A549 (cell line): ENCODE measurements at regions not wholly inside any gene's neighbourhood (a gene's known extent, or its start where the extent isn't known, plus 50 kb on each side); places are given as distances from the start of the nearest gene placed in this dataset.

Experiments used
- ATAC-seq, 2 experiments: fragments of 200-7000 bp in 1 of 2; fragments of >200 bp in 1 of 2; cut with Nextera tagmentation in 1 of 2; cut with Tn5 transposase in 1 of 2; 3 replicates each; pipeline versions ENCODE4 v1.8.0 to v1.9.1; 2018 to 2020; ENCODE audit warnings: mild to moderate bottlenecking in 1 of 2, moderate library complexity in 1 of 2
- CTCF ChIA-PET: fragments of 300-600 bp; sonication (Branson Sonifier 250); formaldehyde crosslinking; extraction: SDS; loops from one replicate; lab custom pipeline; 2021; ENCODE audit warnings: antibody characterized with exemption, inconsistent platforms; lab: Yijun Ruan, JAX
- POLR2A ChIA-PET: fragments of 350-600 bp; formaldehyde crosslinking; extraction: SDS; loops from one replicate; lab custom pipeline; 2021; ENCODE audit warnings: antibody characterized with exemption, inconsistent platforms; lab: Yijun Ruan, JAX
- DNase-seq, 2 experiments: peaks; one replicate each; pipeline versions ENCODE4 v3.0.0 to v3.0.0-alpha.2; 2011 to 2016; ENCODE audit warnings: low read depth in 1 of 2, low spot score in 1 of 2
- FAIRE-seq: peaks from 2 replicates; lab custom pipeline; 2011; peaks lifted over from hg19 to GRCh38; lab: Jason Lieb, UNC
- H3K27ac ChIP-seq, 2 experiments: fragments of >200 bp; sonication (Bioruptor Twin); formaldehyde crosslinking; 3 replicates each; pipeline ENCODE4 v1.5.1; 2016 to 2017
- H3K4me1 ChIP-seq: fragments of >200 bp; sonication (Bioruptor Twin); formaldehyde crosslinking; 3 replicates; pipeline ENCODE4 v1.6.1; 2016
- H3K4me2 ChIP-seq: fragments of >200 bp; sonication (Bioruptor Twin); formaldehyde crosslinking; 3 replicates; pipeline ENCODE4 v1.6.1; 2016
- H3K4me3 ChIP-seq: fragments of >200 bp; sonication (Bioruptor Twin); formaldehyde crosslinking; 3 replicates; pipeline ENCODE4 v1.5.1; 2016
- H3K9me3 ChIP-seq: fragments of >200 bp; sonication (Bioruptor Twin); formaldehyde crosslinking; 3 replicates; pipeline ENCODE4 v1.6.1; 2016
- ATOH8 ChIP-seq: fragments of 250-450 bp; sonication (Bioruptor Pico); IDR thresholded peaks from 2 replicates; pipeline ENCODE4 v1.5.0; 2020; ENCODE audit warnings: low read depth, mild to moderate bottlenecking, moderate library complexity
- BCL3 ChIP-seq: fragments of >200 bp; sonication (Bioruptor Twin); formaldehyde crosslinking; IDR thresholded peaks from 3 replicates; pipeline ENCODE4 v1.6.1; 2016
- BHLHE40 ChIP-seq: IDR thresholded peaks from 2 replicates; pipeline ENCODE4 v1.6.1; 2012; ENCODE audit warnings: low read depth, low read length, inconsistent platforms
- CBX8 ChIP-seq: fragments of 200-600 bp; sonication (generic); IDR thresholded peaks from 2 replicates; pipeline ENCODE4 v1.6.1; 2016
- CEBPB ChIP-seq, 2 experiments: fragments of >200 bp in 1 of 2; sonication (Bioruptor Twin) in 1 of 2; formaldehyde crosslinking in 1 of 2; IDR thresholded peaks; 2 replicates each; pipeline ENCODE4 v1.6.1; 2012 to 2016
- CHD4 ChIP-seq: fragments of 200-600 bp; sonication (generic); IDR thresholded peaks from 2 replicates; pipeline ENCODE4 v1.6.1; 2016; ENCODE audit warnings: antibody characterized with exemption, mild to moderate bottlenecking, borderline replicate concordance
- CTCF ChIP-seq: fragments of >200 bp; sonication (Bioruptor Twin); formaldehyde crosslinking; IDR thresholded peaks from 3 replicates; pipeline ENCODE4 v1.5.1; 2016
- EHF ChIP-seq: fragments of 250-450 bp; sonication (Bioruptor Pico); IDR thresholded peaks from 2 replicates; pipeline ENCODE4 v1.5.0; 2020; ENCODE audit warnings: mild to moderate bottlenecking
- EHMT2 ChIP-seq: fragments of 200-600 bp; sonication (generic); IDR thresholded peaks from 2 replicates; pipeline ENCODE4 v1.6.1; 2016; ENCODE audit warnings: antibody characterized with exemption, low read depth, mild to moderate bottlenecking, moderate library complexity
- EP300 ChIP-seq, 2 experiments: fragments of >200 bp; sonication (Bioruptor Twin); formaldehyde crosslinking; IDR thresholded peaks; 2 replicates in 1 of 2; 3 replicates in 1 of 2; pipeline ENCODE4 v1.6.1; 2016 to 2017
- FOSL2 ChIP-seq, 2 experiments: fragments of 450-650 bp in 1 of 2; fragments of >200 bp in 1 of 2; sonication (Bioruptor Twin) in 1 of 2; formaldehyde crosslinking; IDR thresholded peaks; 2 replicates each; pipeline versions ENCODE4 v1.5.0 to v1.6.1; 2016 to 2020; ENCODE audit warnings: mild to moderate bottlenecking in 1 of 2, moderate library complexity in 1 of 2
- HDAC2 ChIP-seq: fragments of 200-600 bp; sonication (generic); IDR thresholded peaks from 2 replicates; pipeline ENCODE4 v1.6.1; 2016
- HEYL ChIP-seq: fragments of 250-450 bp; sonication (Bioruptor Pico); IDR thresholded peaks from 2 replicates; pipeline ENCODE4 v1.8.0; 2021; ENCODE audit warnings: mild to moderate bottlenecking, moderate library complexity
- HOXA7 ChIP-seq: fragments of 250-450 bp; sonication (Bioruptor Pico); IDR thresholded peaks from 2 replicates; pipeline ENCODE4 v1.5.0; 2020; ENCODE audit warnings: mild to moderate bottlenecking, moderate library complexity
- KDM5A ChIP-seq: fragments of 200-600 bp; sonication (generic); IDR thresholded peaks from 2 replicates; pipeline ENCODE4 v1.6.1; 2016; ENCODE audit warnings: antibody characterized with exemption, mild to moderate bottlenecking
- MYC ChIP-seq: IDR thresholded peaks from 2 replicates; pipeline ENCODE4 v1.6.1; 2012; ENCODE audit warnings: mild to moderate bottlenecking, inconsistent platforms, low read length, improper control_type of control experiment, borderline replicate concordance
- NFE2L2 ChIP-seq: fragments of 150-350 bp; conservative IDR thresholded peaks from 2 replicates; pipeline ENCODE4 v1.6.1; 2014; ENCODE audit warnings: low read length
- NPAS2 ChIP-seq: fragments of 250-450 bp; sonication (Bioruptor Pico); IDR thresholded peaks from 2 replicates; pipeline ENCODE4 v1.8.0; 2022; ENCODE audit warnings: mild to moderate bottlenecking, moderate library complexity, borderline replicate concordance
- NR3C1 ChIP-seq: fragments of >200 bp; sonication (Bioruptor Twin); formaldehyde crosslinking; IDR thresholded peaks from 3 replicates; pipeline ENCODE4 v1.6.1; 2017
- POLR2A ChIP-seq: IDR thresholded peaks from 2 replicates; pipeline ENCODE4 v1.6.1; 2012; ENCODE audit warnings: mild to moderate bottlenecking, low read length
- RAD21 ChIP-seq, 2 experiments: fragments of >200 bp in 1 of 2; sonication (Bioruptor Twin) in 1 of 2; formaldehyde crosslinking in 1 of 2; IDR thresholded peaks in 1 of 2; conservative IDR thresholded peaks in 1 of 2; 2 replicates in 1 of 2; 3 replicates in 1 of 2; pipeline ENCODE4 v1.6.1; 2012 to 2018; ENCODE audit warnings: inconsistent platforms in 1 of 2
- RFX5 ChIP-seq: fragments of 450-650 bp; IDR thresholded peaks from 2 replicates; pipeline ENCODE4 v1.7.1; 2014; ENCODE audit warnings: antibody characterized with exemption, mild to moderate bottlenecking, moderate library complexity
- TFCP2L1 ChIP-seq: fragments of 250-450 bp; sonication (Bioruptor Pico); IDR thresholded peaks from 2 replicates; pipeline ENCODE4 v1.5.0; 2021; ENCODE audit warnings: mild to moderate bottlenecking
- TP53 ChIP-seq: fragments of 250-450 bp; sonication (Bioruptor Pico); IDR thresholded peaks from 2 replicates; pipeline ENCODE4 v1.5.0; 2021; ENCODE audit warnings: mild to moderate bottlenecking, moderate library complexity
- ZFP36 ChIP-seq: fragments of 450-650 bp; IDR thresholded peaks from 2 replicates; pipeline ENCODE4 v1.6.1; 2014; ENCODE audit warnings: borderline replicate concordance; ENCODE audit not compliant: partially characterized antibody
- WGBS: methylation state at CpG from one replicate; pipeline ENCODE4 v1.1.6; 2017; ENCODE audit errors: missing lambda C conversion rate; 5-methylcytosine and 5-hydroxymethylcytosine counted together
- TF ChIP-seq, protein P1 (sequence below): fragments of 250-450 bp; sonication (Bioruptor Pico); IDR thresholded peaks from 2 replicates; pipeline ENCODE4 v1.5.0; 2021; ENCODE audit warnings: mild to moderate bottlenecking, moderate library complexity, borderline replicate concordance
- TF ChIP-seq, protein P2 (sequence below): IDR thresholded peaks from 2 replicates; pipeline ENCODE4 v1.6.1; 2012; ENCODE audit warnings: low read depth, borderline replicate concordance
- TF ChIP-seq, protein P3 (sequence below): IDR thresholded peaks from 2 replicates; pipeline ENCODE4 v1.6.1; 2012

DNA sequence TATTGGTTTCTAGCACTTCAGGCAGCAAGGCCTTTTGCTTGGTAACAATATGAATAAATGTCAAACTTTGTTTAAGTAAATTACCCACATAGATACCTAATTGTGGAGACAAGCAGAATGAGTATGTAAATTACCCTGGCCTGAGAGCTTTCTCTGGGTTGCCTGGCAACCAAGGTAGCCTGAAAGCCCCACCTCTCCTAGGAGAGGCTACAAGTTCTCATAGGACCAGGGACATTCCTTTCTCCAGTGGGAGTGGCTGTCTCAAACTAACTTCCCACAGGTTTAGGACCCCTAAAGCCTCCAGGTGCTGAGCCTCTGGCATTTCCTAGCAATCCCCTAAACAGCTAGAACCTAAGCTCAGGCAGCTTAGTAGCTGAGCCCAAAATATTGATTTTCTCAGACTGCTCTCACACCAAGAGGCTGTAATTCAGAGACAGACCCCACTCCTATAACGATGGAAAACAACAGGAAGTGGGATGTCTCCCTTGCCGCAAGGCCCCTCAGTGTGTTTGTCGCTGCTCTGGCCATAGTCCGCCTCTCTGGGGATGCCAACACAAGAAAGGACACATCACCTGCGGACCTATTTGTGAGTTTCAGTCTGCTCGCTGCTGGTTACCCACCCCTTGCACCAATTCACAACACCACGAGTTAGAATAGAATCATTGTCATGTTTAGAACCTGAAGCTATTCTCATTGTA lies 207.3 kb downstream of the DLEU7 start:
- CTCF ChIA-PET: no interaction called here
- FAIRE-seq (no peak), ATAC-seq (no peak), DNase-seq (no peak)
- no peaks in the 10 kb centered on the region for H3K4me1 ChIP-seq
- POLR2A ChIA-PET: no interaction called here
- no peak overlapping the region for H3K4me2 ChIP-seq
- no peak overlapping the region for H3K4me3 ChIP-seq
- WGBS: 71% methylated on average over 7 of the region's 7 CpGs
- TF ChIP-seq MYC (no peak), HDAC2 (no peak), NR3C1 (no peak), ZFP36 (no peak), ATOH8 (CRISPR knock-in tag) (no peak), TFCP2L1 (CRISPR knock-in tag) (no peak), KDM5A (no peak), RFX5 (no peak), CBX8 (no peak), BHLHE40 (no peak), RAD21 (conservative IDR thresholded peaks at IDR 0.05 in 1 of 2, IDR thresholded peaks at IDR 0.05 in 1 of 2) (no peak), CHD4 (no peak), NFE2L2 (no peak), TP53 (CRISPR knock-in tag) (no peak), EHF (CRISPR knock-in tag) (no peak), EP300 (IDR thresholded peaks at IDR 0.05) (no peak), BCL3 (no peak), POLR2A (no peak)
- TF ChIP-seq, protein P1, sequence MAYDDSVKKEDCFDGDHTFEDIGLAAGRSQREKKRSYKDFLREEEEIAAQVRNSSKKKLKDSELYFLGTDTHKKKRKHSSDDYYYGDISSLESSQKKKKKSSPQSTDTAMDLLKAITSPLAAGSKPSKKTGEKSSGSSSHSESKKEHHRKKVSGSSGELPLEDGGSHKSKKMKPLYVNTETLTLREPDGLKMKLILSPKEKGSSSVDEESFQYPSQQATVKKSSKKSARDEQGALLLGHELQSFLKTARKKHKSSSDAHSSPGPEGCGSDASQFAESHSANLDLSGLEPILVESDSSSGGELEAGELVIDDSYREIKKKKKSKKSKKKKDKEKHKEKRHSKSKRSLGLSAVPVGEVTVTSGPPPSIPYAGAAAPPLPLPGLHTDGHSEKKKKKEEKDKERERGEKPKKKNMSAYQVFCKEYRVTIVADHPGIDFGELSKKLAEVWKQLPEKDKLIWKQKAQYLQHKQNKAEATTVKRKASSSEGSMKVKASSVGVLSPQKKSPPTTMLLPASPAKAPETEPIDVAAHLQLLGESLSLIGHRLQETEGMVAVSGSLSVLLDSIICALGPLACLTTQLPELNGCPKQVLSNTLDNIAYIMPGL (CRISPR knock-in tag): no peak
- TF ChIP-seq, protein P2, sequence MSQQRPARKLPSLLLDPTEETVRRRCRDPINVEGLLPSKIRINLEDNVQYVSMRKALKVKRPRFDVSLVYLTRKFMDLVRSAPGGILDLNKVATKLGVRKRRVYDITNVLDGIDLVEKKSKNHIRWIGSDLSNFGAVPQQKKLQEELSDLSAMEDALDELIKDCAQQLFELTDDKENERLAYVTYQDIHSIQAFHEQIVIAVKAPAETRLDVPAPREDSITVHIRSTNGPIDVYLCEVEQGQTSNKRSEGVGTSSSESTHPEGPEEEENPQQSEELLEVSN: no peak
- H3K9me3 ChIP-seq: no peaks in the 10 kb centered on the region
- no peak overlapping the region for H3K27ac ChIP-seq

- no peaks in the 10 kb centered on the region for H3K9me3 ChIP-seq
- POLR2A ChIA-PET: no interaction called here
- TF ChIP-seq EP300 (IDR thresholded peaks at IDR 0.05) (no peak), MYC (no peak), KDM5A (no peak), FOSL2 (IDR thresholded peaks at IDR 0.05) (no peak), FOSL2 (CRISPR knock-in tag; IDR thresholded peaks at IDR 0.05) (no peak), BCL3 (no peak), CHD4 (no peak), CEBPB (IDR thresholded peaks at IDR 0.05) (no peak), EHMT2 (no peak), HOXA7 (CRISPR knock-in tag) (no peak), CTCF (no peak), NPAS2 (CRISPR knock-in tag) (no peak), HEYL (CRISPR knock-in tag) (no peak)
- TF ChIP-seq, protein P3, sequence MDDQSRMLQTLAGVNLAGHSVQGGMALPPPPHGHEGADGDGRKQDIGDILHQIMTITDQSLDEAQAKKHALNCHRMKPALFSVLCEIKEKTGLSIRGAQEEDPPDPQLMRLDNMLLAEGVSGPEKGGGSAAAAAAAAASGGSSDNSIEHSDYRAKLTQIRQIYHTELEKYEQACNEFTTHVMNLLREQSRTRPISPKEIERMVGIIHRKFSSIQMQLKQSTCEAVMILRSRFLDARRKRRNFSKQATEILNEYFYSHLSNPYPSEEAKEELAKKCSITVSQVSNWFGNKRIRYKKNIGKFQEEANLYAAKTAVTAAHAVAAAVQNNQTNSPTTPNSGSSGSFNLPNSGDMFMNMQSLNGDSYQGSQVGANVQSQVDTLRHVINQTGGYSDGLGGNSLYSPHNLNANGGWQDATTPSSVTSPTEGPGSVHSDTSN: no peak
- TF ChIP-seq, all 56 proteins: peak for 0
- no peak for ATAC-seq
- CTCF ChIA-PET: no interaction called here
- Histone ChIP-seq H3K4me2 (no peak overlapping the region), H3K27ac (no peak overlapping the region), H3K4me3 (no peak overlapping the region), H3K4me1 (no peaks in the 10 kb centered on the region)
- no peak for DNase-seq
- no peak for FAIRE-seq
- 43% methylated on average over 5 of the region's 5 CpGs for WGBS
These were observed 200.4 kb downstream of the DLEU7 start for GRCh38 chr13:50643060-50643459.
